ENCODE measurements at regions not wholly inside any gene's neighbourhood (a gene's known extent, or its start where the extent isn't known, plus 50 kb on each side); places are given as distances from the start of the nearest gene placed in this dataset.
"Not testable (repeated sequence)": the region's sequence is repeated elsewhere in the genome, so short reads cannot be mapped to it uniquely, and the experiment has no call there.

GRCh38 chr12:116664085-116664484, 73.8 kb downstream of the SPRING1 start:
- DNase-seq (ENCODE audit: low read depth), result no peak
- peak overlapping the region; percentile 99 for H3K4me3 ChIP-seq (ENCODE audit: low read depth, low read length)
- no peak for TF ChIP-seq POLR2A (IDR thresholded peaks at IDR 0.05; ENCODE audit: extremely low read depth, insufficient read length)
- no peak for TF ChIP-seq MYC (IDR thresholded peaks at IDR 0.05; ENCODE audit: low read depth, low read length)
- TF ChIP-seq MAX (IDR thresholded peaks at IDR 0.05; ENCODE audit: low read depth, low read length), result no peak
- no peak for TF ChIP-seq CTCF (IDR thresholded peaks at IDR 0.05; ENCODE audit: low read depth, low read length)

- DNase-seq (ENCODE audit: low read depth), result peak; percentile 95
- TF ChIP-seq POLR2A (IDR thresholded peaks at IDR 0.05; ENCODE audit: extremely low read depth, insufficient read length) (peak; percentile 32), MAX (IDR thresholded peaks at IDR 0.05; ENCODE audit: low read depth, low read length) (peak; percentile 72), MYC (IDR thresholded peaks at IDR 0.05; ENCODE audit: low read depth, low read length) (peak; percentile 77), CTCF (IDR thresholded peaks at IDR 0.05; ENCODE audit: low read depth, low read length) (peak; percentile 28)
- peak overlapping the region; percentile 99 for H3K4me3 ChIP-seq (ENCODE audit: low read depth, low read length)
Observed at GRCh38 chr12:116662612-116663144, 75.2 kb downstream of the SPRING1 start.

GRCh38 chr12:116661341-116661740, 76.5 kb downstream of the SPRING1 start:
- TF ChIP-seq POLR2A (IDR thresholded peaks at IDR 0.05; ENCODE audit: extremely low read depth, insufficient read length) (peak; percentile 96), MYC (IDR thresholded peaks at IDR 0.05; ENCODE audit: low read depth, low read length) (0 out of 2 replicates have a peak, but pooled peaks have one; percentile 18), CTCF (IDR thresholded peaks at IDR 0.05; ENCODE audit: low read depth, low read length) (no peak), MAX (IDR thresholded peaks at IDR 0.05; ENCODE audit: low read depth, low read length) (peak; percentile 29; the same call in 1 of the 2 replicates)
- peak; percentile 95 for DNase-seq (ENCODE audit: low read depth)
- peak overlapping the region; percentile 99 for H3K4me3 ChIP-seq (ENCODE audit: low read depth, low read length)

- DNase-seq (ENCODE audit: low read depth), result not testable (repeated sequence)
- peak overlapping the region; percentile 99 for H3K4me3 ChIP-seq (ENCODE audit: low read depth, low read length)
Observed at GRCh38 chr12:116660740-116661139, 77.1 kb downstream of the SPRING1 start.

- TF ChIP-seq MAX (IDR thresholded peaks at IDR 0.05; ENCODE audit: low read depth, low read length) (no peak), MYC (IDR thresholded peaks at IDR 0.05; ENCODE audit: low read depth, low read length) (no peak), CTCF (IDR thresholded peaks at IDR 0.05; ENCODE audit: low read depth, low read length) (no peak), POLR2A (IDR thresholded peaks at IDR 0.05; ENCODE audit: extremely low read depth, insufficient read length) (no peak)
- no peak for DNase-seq (ENCODE audit: low read depth)
- H3K4me3 ChIP-seq (ENCODE audit: low read depth, low read length), result no peak overlapping the region
Observed at GRCh38 chr12:116659771-116660481, 77.9 kb downstream of the SPRING1 start.

GRCh38 chr12:116657921-116658495, 79.9 kb downstream of the SPRING1 start:
- DNase-seq (ENCODE audit: low read depth), result no peak
- TF ChIP-seq MYC (IDR thresholded peaks at IDR 0.05; ENCODE audit: low read depth, low read length) (no peak), POLR2A (IDR thresholded peaks at IDR 0.05; ENCODE audit: extremely low read depth, insufficient read length) (no peak), MAX (IDR thresholded peaks at IDR 0.05; ENCODE audit: low read depth, low read length) (no peak), CTCF (IDR thresholded peaks at IDR 0.05; ENCODE audit: low read depth, low read length) (no peak)
- H3K4me3 ChIP-seq (ENCODE audit: low read depth, low read length), result no peak overlapping the region
